ENCODE measurements at regions not wholly inside any gene's neighbourhood (a gene's known extent, or its start where the extent isn't known, plus 50 kb on each side); places are given as distances from the start of the nearest gene placed in this dataset.

DNA sequence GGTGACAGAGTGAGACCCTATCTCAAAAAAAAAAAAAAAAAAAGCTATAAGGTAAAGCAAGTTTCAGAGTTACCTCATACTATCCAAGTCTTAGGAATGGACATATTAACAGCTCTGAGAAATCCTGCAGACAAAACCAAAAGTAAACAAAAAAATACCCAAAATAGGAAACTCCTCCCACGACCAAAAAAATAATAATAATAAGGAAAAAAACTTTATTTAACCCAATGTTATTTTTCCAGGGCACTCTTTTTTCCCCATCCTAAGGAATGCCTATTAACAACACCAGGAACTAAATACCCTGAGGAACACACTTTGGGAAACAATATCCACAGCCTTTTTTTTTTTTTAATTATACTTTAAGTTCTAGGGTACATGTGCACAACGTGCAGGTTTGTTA lies 135.5 kb upstream of the CCND2 start:
- no peak for DNase-seq
- WGBS, 4 donors, result 68 to 85% (median 81%) methylated on average over 2 of the region's 2 CpGs
- H3K4me1 ChIP-seq (replicated peaks in 1 of 2), result no peaks in the 10 kb centered on the region
- H3K4me3 ChIP-seq, result no peak overlapping the region
- H3K27ac ChIP-seq, result no peak overlapping the region
- no peaks in the 10 kb centered on the region for H3K27me3 ChIP-seq
- no peaks in the 10 kb centered on the region for H3K36me3 ChIP-seq (replicated peaks in 1 of 2)
- intact Hi-C loops (cut with DNase I), result no loop called here
- no peak for TF ChIP-seq POLR2A (IDR thresholded peaks at IDR 0.05)
- TF ChIP-seq CTCF (IDR thresholded peaks at IDR 0.05), result no peak
- no peaks in the 10 kb centered on the region for H3K9me3 ChIP-seq (replicated peaks in 1 of 3)

DNA sequence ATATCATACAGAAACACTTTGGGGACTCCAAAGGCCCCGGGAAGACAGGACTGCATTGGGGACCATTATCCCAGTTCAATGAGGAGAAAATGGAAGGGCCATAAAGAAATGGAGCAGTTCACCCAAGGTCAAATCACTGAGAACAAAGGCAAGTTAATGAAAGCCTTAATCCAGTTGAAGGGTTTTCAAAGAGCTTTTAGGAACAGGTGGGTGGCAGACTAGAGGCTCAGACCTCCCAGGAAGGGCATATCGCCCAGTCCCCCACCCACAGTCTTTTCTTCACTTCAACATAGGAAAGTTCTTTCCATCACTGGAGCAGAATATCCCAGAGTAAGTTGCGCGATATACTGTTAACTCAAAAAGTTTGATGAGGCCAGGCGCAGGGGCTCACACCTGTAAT lies 136.1 kb upstream of the CCND2 start:
- 84 to 93% (median 87%) methylated on average over 5 of the region's 5 CpGs for WGBS, 4 donors
- Histone ChIP-seq H3K27me3 (no peaks in the 10 kb centered on the region), H3K36me3 (replicated peaks in 1 of 2) (no peaks in the 10 kb centered on the region), H3K4me1 (replicated peaks in 1 of 2) (no peaks in the 10 kb centered on the region), H3K27ac (no peak overlapping the region), H3K9me3 (replicated peaks in 1 of 3) (no peaks in the 10 kb centered on the region), H3K4me3 (no peak overlapping the region)
- TF ChIP-seq POLR2A (IDR thresholded peaks at IDR 0.05), result no peak
- no peak for DNase-seq
- intact Hi-C loops (cut with DNase I), result no loop called here

DNA sequence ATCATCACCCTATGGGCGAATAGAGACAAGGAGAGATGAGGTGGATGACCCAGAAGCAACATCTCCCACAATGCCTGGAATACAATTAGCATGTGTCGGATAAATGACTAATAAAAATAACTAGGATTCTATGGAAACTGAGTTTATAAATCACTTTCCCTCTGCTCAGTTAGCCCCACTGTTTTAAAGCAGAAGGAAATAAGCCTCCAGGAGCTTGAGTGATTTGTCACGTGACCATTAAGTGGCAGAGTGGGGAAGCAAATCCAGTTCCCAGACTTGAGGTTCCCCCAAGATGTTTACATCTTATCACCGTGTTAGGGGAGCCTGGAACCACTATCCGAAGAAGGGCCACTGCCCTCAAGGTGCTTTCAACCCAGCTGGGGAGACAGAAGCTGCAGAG lies 136.5 kb upstream of the CCND2 start:
- intact Hi-C loops (cut with DNase I), result no loop called here
- H3K27me3 ChIP-seq, result no peaks in the 10 kb centered on the region
- no peak overlapping the region for H3K4me3 ChIP-seq
- DNase-seq, result peak in 1 of 7 donors; percentile 23
- 67 to 77% (median 73%) methylated on average over 5 of the region's 5 CpGs for WGBS, 4 donors
- no peaks in the 10 kb centered on the region for H3K36me3 ChIP-seq (replicated peaks in 1 of 2)
- H3K27ac ChIP-seq, result no peak overlapping the region
- H3K4me1 ChIP-seq (replicated peaks in 1 of 2), result no peaks in the 10 kb centered on the region
- no peaks in the 10 kb centered on the region for H3K9me3 ChIP-seq (replicated peaks in 1 of 3)
- no peak for TF ChIP-seq CTCF (IDR thresholded peaks at IDR 0.05)
- no peak for TF ChIP-seq POLR2A (IDR thresholded peaks at IDR 0.05)

GRCh38 chr12:4135919-4136605 lies 137.5 kb upstream of the CCND2 start:
- 51 to 67% (median 54%) methylated on average over 12 of the region's 12 CpGs for WGBS, 4 donors
- intact Hi-C loops (cut with DNase I), result no loop called here
- TF ChIP-seq POLR2A (IDR thresholded peaks at IDR 0.05), result no peak
- TF ChIP-seq CTCF (IDR thresholded peaks at IDR 0.05), result no peak
- Histone ChIP-seq H3K36me3 (replicated peaks in 1 of 2) (no peaks in the 10 kb centered on the region), H3K27me3 (no peaks in the 10 kb centered on the region), H3K4me3 (no peak overlapping the region), H3K27ac (no peak overlapping the region), H3K9me3 (replicated peaks in 1 of 3) (no peaks in the 10 kb centered on the region), H3K4me1 (replicated peaks in 1 of 2) (no peaks in the 10 kb centered on the region)
- DNase-seq, result peak in 2 of 7 donors; percentile 25 to 53
